Liver (tissue), 3 donors: ENCODE measurements at regions not wholly inside any gene's neighbourhood (a gene's known extent, or its start where the extent isn't known, plus 50 kb on each side); places are given as distances from the start of the nearest gene placed in this dataset.

ENCODE experiments used
- ATF3 ChIP-seq: IDR thresholded peaks from 2 replicates; pipeline ENCODE4 v1.6.1; 2016; ENCODE audit warnings: antibody characterized with exemption
- CTCF ChIP-seq: fragments of 150-350 bp; IDR thresholded peaks from 2 replicates; pipeline ENCODE4 v1.5.1; 2017; ENCODE audit warnings: improper control_type of control experiment, low read depth, low read length; ENCODE audit not compliant: missing input control
- HNF4A ChIP-seq, 2 donors: conservative IDR thresholded peaks; 2 replicates each; pipeline ENCODE4 v1.6.1; 2016; ENCODE audit warnings: antibody characterized with exemption in 2 of 2, mild to moderate bottlenecking in 2 of 2
- donor health status: healthy.
- donor health status: healthy.

- TF ChIP-seq CTCF (no peak), ATF3 (no peak), HNF4A (conservative IDR thresholded peaks at IDR 0.05) (no peak)
Observed at GRCh38 chr11:29389793-29390192, 627.0 kb downstream of the KCNA4 start.
